ENCODE measurements at regions not wholly inside any gene's neighbourhood (a gene's known extent, or its start where the extent isn't known, plus 50 kb on each side); places are given as distances from the start of the nearest gene placed in this dataset.

DNA sequence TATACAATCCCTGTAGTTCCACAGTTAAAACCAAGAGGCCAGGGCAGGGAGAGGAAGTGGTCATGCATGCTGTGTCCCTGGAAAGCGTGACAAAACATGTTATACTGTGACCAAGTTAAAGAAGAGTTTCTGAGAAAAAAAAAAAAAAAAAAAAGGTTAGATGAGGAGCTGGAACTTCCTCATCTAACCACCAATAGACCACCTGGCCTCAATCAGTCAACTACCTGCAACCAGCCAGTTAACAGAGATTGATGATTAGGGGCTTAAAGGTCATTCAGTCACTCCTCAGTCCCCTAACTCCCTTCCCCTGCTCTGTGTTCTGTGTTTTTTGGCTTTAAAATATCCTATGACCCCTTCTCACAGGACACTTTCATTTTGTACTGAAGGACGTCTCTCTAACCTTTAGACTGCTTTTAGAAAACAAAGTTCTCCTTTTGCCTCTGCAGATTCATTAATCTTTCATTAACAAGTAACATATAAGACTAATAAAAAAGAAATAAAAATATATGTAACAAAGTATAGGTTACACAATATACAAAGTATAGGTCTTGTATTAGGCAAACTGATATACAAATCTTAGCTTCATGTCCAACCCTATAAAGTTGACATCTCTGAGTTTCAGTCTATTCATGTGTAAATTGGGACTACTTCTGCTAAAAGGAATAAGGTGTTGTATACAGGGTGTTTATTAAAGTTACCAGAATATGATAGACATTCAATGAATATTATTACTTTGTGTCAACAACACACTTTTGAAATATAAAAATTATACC, 179.1 kb upstream of the NDST4 start:
- TF ChIP-seq SMC3 (IDR thresholded peaks at IDR 0.05; ENCODE audit: low read depth, low read length) = no peak
- TF ChIP-seq, protein P1, sequence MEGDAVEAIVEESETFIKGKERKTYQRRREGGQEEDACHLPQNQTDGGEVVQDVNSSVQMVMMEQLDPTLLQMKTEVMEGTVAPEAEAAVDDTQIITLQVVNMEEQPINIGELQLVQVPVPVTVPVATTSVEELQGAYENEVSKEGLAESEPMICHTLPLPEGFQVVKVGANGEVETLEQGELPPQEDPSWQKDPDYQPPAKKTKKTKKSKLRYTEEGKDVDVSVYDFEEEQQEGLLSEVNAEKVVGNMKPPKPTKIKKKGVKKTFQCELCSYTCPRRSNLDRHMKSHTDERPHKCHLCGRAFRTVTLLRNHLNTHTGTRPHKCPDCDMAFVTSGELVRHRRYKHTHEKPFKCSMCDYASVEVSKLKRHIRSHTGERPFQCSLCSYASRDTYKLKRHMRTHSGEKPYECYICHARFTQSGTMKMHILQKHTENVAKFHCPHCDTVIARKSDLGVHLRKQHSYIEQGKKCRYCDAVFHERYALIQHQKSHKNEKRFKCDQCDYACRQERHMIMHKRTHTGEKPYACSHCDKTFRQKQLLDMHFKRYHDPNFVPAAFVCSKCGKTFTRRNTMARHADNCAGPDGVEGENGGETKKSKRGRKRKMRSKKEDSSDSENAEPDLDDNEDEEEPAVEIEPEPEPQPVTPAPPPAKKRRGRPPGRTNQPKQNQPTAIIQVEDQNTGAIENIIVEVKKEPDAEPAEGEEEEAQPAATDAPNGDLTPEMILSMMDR (IDR thresholded peaks at IDR 0.05) = no peak
- TF ChIP-seq EZH2phosphoT487 (IDR thresholded peaks at IDR 0.05; ENCODE audit: borderline replicate concordance, low read depth) = no peak
- TF ChIP-seq, protein P2, sequence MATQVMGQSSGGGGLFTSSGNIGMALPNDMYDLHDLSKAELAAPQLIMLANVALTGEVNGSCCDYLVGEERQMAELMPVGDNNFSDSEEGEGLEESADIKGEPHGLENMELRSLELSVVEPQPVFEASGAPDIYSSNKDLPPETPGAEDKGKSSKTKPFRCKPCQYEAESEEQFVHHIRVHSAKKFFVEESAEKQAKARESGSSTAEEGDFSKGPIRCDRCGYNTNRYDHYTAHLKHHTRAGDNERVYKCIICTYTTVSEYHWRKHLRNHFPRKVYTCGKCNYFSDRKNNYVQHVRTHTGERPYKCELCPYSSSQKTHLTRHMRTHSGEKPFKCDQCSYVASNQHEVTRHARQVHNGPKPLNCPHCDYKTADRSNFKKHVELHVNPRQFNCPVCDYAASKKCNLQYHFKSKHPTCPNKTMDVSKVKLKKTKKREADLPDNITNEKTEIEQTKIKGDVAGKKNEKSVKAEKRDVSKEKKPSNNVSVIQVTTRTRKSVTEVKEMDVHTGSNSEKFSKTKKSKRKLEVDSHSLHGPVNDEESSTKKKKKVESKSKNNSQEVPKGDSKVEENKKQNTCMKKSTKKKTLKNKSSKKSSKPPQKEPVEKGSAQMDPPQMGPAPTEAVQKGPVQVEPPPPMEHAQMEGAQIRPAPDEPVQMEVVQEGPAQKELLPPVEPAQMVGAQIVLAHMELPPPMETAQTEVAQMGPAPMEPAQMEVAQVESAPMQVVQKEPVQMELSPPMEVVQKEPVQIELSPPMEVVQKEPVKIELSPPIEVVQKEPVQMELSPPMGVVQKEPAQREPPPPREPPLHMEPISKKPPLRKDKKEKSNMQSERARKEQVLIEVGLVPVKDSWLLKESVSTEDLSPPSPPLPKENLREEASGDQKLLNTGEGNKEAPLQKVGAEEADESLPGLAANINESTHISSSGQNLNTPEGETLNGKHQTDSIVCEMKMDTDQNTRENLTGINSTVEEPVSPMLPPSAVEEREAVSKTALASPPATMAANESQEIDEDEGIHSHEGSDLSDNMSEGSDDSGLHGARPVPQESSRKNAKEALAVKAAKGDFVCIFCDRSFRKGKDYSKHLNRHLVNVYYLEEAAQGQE (IDR thresholded peaks at IDR 0.05; ENCODE audit: low read depth, low read length) = no peak
- TF ChIP-seq YY1 (IDR thresholded peaks at IDR 0.05; ENCODE audit: low read depth) = no peak
